Activated CD4-positive, alpha-beta T cell treated with anti-CD3 and anti-CD28 coated beads, Interleukin-2, amount 50 U/mL, for 48 hours (primary cell): ENCODE measurements at regions not wholly inside any gene's neighbourhood (a gene's known extent, or its start where the extent isn't known, plus 50 kb on each side); places are given as distances from the start of the nearest gene placed in this dataset.
"Not testable (repeated sequence)": the region's sequence is repeated elsewhere in the genome, so short reads cannot be mapped to it uniquely, and the experiment has no call there.

Experiments used
- DNase-seq, 2 experiments: peaks; one replicate each; pipeline ENCODE4 v3.0.0-alpha.2; 2020

DNA sequence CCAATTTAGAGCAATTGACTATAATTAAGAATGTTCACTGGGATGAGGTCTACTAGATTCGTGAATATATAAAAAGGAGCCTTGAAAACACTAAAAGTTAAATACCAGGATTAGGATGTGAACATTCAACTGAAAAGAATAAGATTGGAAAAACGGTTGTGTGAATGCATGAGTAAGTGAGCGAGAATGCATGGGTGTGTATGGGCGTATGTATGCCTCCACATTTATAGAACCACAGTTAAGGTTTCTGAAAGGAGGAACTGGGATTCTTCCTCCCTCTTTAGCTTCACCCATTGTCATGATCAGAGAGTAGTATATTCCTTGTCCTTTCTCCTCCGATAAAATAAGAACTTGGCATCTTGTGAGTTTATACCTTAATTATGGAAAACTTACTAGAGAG lies 151.1 kb upstream of the UBE2E3 start:
- DNase-seq: no peak

- no peak for DNase-seq
Measured at GRCh38 chr2:180828756-180829155, 151.6 kb upstream of the UBE2E3 start.

DNA sequence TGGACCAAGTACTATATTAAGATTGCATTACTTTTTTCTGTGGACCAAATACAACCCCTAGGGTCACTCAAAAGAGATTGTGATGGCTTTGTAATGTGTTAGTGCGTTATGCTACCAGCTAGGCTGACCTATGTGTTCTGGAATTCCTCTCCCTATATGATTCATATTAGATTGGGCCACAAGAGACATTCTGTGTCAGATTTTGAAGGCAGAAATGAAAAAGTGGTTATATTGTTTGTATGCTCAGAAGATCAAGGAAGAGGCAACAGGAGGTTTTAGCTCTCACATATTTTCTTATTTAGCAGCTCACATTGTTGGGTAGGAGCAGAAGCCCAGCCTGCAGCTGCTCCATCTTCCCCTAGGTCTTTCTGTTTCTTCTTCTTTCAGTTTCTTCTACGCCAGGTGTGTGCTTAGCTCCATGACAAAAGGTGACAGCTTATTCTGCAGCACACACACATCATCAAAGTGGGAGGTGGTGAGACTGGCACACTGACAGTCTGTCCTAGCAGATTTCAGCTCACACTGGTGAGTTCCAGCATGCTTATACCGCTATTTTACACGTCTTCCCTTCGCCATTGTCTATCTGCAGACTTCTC lies 156.8 kb upstream of the UBE2E3 start:
- no peak for DNase-seq

DNA sequence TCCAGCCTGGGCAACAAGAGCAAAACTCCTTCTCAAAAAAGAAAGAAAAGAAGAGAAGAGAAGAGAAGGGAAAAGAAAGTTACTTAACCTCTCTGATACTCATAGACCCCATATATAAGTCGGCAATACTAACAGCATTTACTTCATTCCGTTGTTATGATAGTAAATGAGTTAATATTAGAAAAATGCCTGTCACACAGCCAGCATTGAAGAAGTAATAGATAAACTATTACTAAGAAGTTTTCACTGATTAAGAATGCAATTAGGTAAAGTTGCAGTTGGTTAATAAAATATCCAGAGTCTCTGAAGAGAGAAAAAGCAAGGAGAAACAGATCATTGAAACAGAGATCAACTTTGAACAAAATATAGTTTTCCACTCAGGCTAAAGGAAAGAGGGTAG lies 161.3 kb upstream of the UBE2E3 start:
- no peak for DNase-seq

GRCh38 chr2:180818700-180819099 lies 161.7 kb upstream of the UBE2E3 start:
- not testable (repeated sequence) for DNase-seq

GRCh38 chr2:180799141-180799540 lies 181.3 kb upstream of the UBE2E3 start:
- DNase-seq: no peak

DNA sequence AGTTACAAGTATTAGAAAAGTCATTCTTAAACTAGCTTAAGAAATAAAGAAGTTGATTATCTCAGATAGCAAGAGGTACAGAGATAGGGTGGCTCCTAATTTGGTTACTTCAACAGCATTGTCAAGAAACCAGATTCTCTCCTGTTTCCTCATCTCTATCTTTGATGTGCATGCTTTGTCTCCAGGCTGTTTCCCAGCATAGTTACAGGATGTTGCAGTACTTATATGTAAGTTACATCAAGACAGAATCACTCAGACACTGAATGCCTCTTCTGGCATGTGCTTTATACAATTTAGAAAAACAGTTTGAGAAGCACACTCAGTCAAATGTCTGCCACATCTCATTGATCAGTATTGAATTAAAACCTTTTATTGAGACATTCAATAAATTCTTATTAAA lies 189.5 kb upstream of the UBE2E3 start:
- no peak for DNase-seq

- DNase-seq: no peak
Measured at GRCh38 chr2:180787330-180787729, 193.1 kb upstream of the UBE2E3 start.

GRCh38 chr2:180781276-180781675 lies 199.1 kb upstream of the UBE2E3 start:
- no peak for DNase-seq

DNA sequence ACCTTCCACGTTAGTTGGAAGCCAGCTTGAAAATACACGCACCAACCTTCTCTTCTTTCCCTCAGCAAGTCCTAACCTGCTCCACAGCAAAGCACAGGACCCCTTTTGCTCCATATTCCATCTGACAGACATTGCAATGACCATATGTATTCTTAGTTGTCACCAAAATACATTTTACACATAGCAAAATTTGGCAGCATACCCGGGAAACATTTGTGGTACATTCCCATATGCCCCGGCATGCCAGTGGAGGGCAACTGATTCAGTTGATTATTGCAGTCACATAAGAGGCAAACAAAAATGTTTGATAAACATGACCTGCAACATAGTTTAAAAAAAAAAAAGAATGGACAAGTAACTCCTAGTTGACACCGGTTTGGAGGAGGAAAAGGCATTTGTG lies 202.1 kb upstream of the UBE2E3 start:
- no peak for DNase-seq

DNA sequence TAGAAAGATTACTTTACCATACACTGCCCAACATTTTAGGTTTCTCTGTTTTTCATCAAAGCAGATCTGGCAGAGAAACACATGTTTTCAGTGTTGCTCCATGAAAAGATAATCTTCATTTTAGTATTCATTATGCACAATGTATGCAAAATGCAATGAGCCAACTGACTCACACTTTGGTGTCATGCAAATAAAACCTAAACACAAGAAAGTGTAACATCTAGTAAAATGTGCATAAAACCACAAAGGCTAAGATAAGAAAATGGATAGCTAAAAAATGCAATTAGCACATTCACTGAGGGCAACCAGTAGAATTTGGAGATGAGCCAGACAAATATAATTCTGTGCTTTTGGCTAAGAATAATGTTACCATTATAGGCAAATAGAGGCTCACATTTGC lies 203.5 kb upstream of the UBE2E3 start:
- DNase-seq: no peak

GRCh38 chr2:180775711-180776110 lies 204.7 kb upstream of the UBE2E3 start:
- DNase-seq: no peak

GRCh38 chr2:180765316-180765715 lies 215.1 kb upstream of the UBE2E3 start:
- DNase-seq: not testable (repeated sequence)

- no peak for DNase-seq
Measured at GRCh38 chr2:180763263-180763989, 217.0 kb upstream of the UBE2E3 start.

DNA sequence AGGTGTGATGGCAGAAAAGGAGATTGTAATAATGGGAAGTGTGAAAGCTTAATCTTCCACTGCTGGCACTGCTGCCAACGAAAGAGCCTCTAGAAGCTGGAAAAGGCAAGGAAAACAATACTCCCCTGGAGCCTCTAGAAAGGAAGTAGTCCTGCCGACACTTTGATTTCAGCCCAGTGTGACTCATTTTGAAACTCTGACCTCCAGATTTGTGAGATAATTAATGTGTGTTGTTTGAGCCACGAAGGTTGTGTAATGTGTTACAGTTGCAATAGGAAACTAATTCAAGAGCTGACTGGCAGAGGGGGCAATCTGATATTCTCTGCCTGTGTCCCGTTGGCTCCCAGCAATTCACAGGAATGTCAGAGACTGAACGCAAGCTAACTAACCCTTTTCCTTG lies 219.2 kb upstream of the UBE2E3 start:
- no peak for DNase-seq

DNA sequence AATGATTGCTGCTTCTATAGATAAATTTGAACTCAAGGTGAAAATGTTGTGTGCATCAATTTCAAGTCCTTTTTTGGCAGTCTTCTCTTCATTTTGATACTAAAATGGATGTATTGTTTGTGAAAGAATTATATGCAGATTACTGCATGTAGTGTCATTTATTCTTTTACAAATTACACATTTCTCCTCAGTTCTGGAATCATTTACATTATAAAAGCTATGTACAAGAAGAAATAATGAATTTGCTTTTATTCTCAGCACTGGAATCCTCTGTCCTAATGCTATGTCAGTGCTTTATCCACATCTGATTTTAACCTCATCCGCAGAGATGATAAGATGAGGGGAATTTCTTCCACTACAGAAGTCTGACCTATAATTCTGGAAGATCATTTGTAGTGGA lies 220.8 kb upstream of the UBE2E3 start:
- DNase-seq: no peak

GRCh38 chr2:180753809-180754761 lies 226.3 kb upstream of the UBE2E3 start:
- DNase-seq: no peak

- no peak for DNase-seq
Measured at GRCh38 chr2:180751306-180751920, 229.0 kb upstream of the UBE2E3 start.

DNA sequence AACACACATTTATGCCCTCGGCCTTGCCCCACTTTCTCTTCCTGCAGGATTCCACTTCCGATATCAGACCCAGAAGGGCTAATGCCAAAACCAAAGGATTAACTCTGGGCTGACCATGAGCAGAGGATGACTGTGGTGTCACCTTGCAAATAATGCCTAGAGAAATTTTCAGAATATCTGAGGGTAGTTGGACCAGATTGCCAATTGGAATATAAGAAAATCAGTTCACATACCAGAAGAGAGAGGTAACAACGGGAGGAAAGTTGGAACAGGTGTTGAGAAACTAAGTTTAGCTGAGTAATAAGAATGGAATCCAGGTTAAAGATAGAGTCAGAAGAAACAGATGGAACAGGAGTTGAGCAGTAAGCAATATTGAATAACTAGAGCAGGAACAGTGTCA lies 232.7 kb upstream of the UBE2E3 start:
- DNase-seq: no peak

DNA sequence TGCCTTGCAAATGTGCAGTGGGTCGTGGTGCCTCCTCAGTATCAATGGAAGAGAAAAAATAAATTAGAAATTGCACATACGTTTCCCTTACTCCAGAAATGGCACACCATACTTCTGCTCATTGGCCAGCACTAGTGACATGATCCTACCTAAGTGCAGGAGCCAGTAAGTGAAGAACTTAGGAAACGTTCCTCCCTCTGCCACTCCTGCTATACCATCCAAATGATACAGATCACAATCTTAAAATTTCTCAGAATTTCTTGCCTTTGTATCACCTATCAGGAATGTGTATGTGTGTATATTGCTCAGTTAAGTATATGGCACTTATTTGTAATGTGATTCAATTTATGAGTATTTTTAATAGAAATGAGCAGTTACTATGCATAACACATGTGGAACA lies 237.0 kb upstream of the UBE2E3 start:
- no peak for DNase-seq

- no peak for DNase-seq
Measured at GRCh38 chr2:180742801-180743200, 237.6 kb upstream of the UBE2E3 start.

- no peak for DNase-seq
Measured at GRCh38 chr2:180739070-180739469, 241.3 kb upstream of the UBE2E3 start.

DNA sequence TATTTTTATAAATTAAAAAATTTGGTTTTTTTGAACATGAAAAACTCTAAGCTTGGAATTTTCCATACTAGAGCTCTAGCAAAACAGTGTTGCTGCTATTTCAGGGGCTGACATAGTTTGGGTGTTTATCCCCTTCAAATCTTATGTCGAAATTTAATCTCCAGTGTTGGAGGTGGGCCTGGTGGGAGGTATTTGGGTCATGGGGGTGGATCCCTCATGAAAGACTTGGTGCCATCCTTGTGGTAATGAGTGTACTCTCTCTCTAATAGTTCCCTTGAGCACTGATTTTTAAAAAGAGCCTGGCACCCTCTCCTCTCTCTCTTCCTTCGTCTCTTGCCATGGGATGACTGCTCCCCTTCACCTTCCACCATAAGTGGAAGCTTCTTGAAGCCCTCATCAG lies 244.6 kb upstream of the UBE2E3 start:
- DNase-seq: no peak
